ENCODE measurements at regions not wholly inside any gene's neighbourhood (a gene's known extent, or its start where the extent isn't known, plus 50 kb on each side); places are given as distances from the start of the nearest gene placed in this dataset.

DNA sequence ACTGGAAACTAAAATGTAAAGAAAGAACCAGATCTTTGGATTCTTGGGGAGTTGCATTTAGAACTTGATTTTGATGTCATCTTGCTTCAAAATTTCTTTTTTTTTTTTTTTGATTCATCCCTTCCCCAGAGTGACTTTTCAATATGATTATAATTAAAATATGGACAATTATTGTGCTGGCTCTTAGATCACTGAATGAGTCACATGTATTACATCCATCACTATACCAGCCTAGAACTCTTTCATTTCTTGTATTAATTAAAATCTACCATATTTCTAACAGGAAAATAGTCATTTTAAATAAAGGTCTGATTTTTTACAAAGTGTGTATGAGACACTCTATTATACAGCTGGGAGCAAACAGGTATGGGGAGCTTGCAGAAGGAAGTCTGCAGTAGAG is 269.5 kb upstream of the AKR1E2 start:
- no peak for TF ChIP-seq ZNF174 (tag by site-specific recombination; IDR thresholded peaks at IDR 0.05)
- TF ChIP-seq, protein P1, sequence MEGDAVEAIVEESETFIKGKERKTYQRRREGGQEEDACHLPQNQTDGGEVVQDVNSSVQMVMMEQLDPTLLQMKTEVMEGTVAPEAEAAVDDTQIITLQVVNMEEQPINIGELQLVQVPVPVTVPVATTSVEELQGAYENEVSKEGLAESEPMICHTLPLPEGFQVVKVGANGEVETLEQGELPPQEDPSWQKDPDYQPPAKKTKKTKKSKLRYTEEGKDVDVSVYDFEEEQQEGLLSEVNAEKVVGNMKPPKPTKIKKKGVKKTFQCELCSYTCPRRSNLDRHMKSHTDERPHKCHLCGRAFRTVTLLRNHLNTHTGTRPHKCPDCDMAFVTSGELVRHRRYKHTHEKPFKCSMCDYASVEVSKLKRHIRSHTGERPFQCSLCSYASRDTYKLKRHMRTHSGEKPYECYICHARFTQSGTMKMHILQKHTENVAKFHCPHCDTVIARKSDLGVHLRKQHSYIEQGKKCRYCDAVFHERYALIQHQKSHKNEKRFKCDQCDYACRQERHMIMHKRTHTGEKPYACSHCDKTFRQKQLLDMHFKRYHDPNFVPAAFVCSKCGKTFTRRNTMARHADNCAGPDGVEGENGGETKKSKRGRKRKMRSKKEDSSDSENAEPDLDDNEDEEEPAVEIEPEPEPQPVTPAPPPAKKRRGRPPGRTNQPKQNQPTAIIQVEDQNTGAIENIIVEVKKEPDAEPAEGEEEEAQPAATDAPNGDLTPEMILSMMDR (tag by site-specific recombination; IDR thresholded peaks at IDR 0.05): no peak
- TF ChIP-seq, protein P2, sequence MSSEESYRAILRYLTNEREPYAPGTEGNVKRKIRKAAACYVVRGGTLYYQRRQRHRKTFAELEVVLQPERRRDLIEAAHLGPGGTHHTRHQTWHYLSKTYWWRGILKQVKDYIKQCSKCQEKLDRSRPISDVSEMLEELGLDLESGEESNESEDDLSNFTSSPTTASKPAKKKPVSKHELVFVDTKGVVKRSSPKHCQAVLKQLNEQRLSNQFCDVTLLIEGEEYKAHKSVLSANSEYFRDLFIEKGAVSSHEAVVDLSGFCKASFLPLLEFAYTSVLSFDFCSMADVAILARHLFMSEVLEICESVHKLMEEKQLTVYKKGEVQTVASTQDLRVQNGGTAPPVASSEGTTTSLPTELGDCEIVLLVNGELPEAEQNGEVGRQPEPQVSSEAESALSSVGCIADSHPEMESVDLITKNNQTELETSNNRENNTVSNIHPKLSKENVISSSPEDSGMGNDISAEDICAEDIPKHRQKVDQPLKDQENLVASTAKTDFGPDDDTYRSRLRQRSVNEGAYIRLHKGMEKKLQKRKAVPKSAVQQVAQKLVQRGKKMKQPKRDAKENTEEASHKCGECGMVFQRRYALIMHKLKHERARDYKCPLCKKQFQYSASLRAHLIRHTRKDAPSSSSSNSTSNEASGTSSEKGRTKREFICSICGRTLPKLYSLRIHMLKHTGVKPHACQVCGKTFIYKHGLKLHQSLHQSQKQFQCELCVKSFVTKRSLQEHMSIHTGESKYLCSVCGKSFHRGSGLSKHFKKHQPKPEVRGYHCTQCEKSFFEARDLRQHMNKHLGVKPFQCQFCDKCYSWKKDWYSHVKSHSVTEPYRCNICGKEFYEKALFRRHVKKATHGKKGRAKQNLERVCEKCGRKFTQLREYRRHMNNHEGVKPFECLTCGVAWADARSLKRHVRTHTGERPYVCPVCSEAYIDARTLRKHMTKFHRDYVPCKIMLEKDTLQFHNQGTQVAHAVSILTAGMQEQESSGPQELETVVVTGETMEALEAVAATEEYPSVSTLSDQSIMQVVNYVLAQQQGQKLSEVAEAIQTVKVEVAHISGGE (tag by site-specific recombination; conservative IDR thresholded peaks at IDR 0.05; ENCODE audit: low read depth): no peak
- no peak for TF ChIP-seq MYNN (tag by site-specific recombination; IDR thresholded peaks at IDR 0.05; ENCODE audit: borderline replicate concordance)
- TF ChIP-seq ZNF16 (tag by site-specific recombination; IDR thresholded peaks at IDR 0.05; ENCODE audit: low read depth): no peak
- TF ChIP-seq ZNF366 (tag by site-specific recombination; conservative IDR thresholded peaks at IDR 0.05): no peak
- TF ChIP-seq SETDB1 (IDR thresholded peaks at IDR 0.05; ENCODE audit: insufficient read length, low read length): no peak
- no peak for TF ChIP-seq ZNF121 (tag by site-specific recombination; IDR thresholded peaks at IDR 0.05)
- TF ChIP-seq, protein P3, sequence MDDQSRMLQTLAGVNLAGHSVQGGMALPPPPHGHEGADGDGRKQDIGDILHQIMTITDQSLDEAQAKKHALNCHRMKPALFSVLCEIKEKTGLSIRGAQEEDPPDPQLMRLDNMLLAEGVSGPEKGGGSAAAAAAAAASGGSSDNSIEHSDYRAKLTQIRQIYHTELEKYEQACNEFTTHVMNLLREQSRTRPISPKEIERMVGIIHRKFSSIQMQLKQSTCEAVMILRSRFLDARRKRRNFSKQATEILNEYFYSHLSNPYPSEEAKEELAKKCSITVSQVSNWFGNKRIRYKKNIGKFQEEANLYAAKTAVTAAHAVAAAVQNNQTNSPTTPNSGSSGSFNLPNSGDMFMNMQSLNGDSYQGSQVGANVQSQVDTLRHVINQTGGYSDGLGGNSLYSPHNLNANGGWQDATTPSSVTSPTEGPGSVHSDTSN (CRISPR knock-in tag; IDR thresholded peaks at IDR 0.05): no peak
